K562 (cell line): ENCODE measurements at regions not wholly inside any gene's neighbourhood (a gene's known extent, or its start where the extent isn't known, plus 50 kb on each side); places are given as distances from the start of the nearest gene placed in this dataset.

ENCODE experiments used
- ATAC-seq: fragments of 200-7000 bp; cut with Tn5 transposase; 3 replicates; pipeline ENCODE4 v1.9.1; 2020; ENCODE audit warnings: moderate library complexity
- BruUV-seq: library from RNA; stranded (reverse); fragments of 400-500 nt; replicated peaks from 2 replicates; lab custom pipeline; 2021; lab: Mats Ljungman, UMichigan
- CTCF ChIA-PET: fragments of 300-600 bp; formaldehyde crosslinking; extraction: SDS; loops from one replicate; lab custom pipeline; 2021; ENCODE audit warnings: low intra/inter-chr PET ratio; lab: Yijun Ruan, JAX
- POLR2A ChIA-PET: fragments of 300-600, 350-650 bp; sonication (Branson Sonifier 250); formaldehyde crosslinking; extraction: SDS; loops from one replicate; lab custom pipeline; 2021; ENCODE audit warnings: antibody characterized with exemption, inconsistent platforms; lab: Yijun Ruan, JAX
- DNase-seq, 4 experiments: peaks; one replicate each; pipeline versions ENCODE4 v3.0.0 to v3.0.0-alpha.2; 2011 to 2018; ENCODE audit warnings: low spot score in 3 of 4, mixed read lengths in 3 of 4; ENCODE audit errors: extremely low read depth in 1 of 4
- FAIRE-seq: peaks from 2 replicates; lab custom pipeline; 2011; peaks lifted over from hg19 to GRCh38; lab: Jason Lieb, UNC
- H2AFZ ChIP-seq: 2 replicates; pipeline ENCODE4 v1.6.0; 2011; ENCODE audit warnings: low read depth, low read length, control low read depth, inconsistent platforms
- H3K27ac ChIP-seq: fragments of 200-600 bp; 3 replicates; pipeline ENCODE4 v1.8.0; 2011; ENCODE audit warnings: low read depth, mild to moderate bottlenecking, control low read depth, inconsistent platforms, low read length, moderate library complexity, mixed read lengths; ENCODE audit errors: extremely low read depth
- H3K27me3 ChIP-seq, 2 experiments: fragments of 300-600 bp in 1 of 2; 2 replicates in 1 of 2; 3 replicates in 1 of 2; pipeline versions ENCODE4 v1.6.0 to v1.8.0; 2011; ENCODE audit warnings: inconsistent platforms in 2 of 2, low read length in 2 of 2, mild to moderate bottlenecking in 1 of 2, mixed read lengths in 1 of 2, moderate library complexity in 1 of 2; ENCODE audit not compliant: control insufficient read depth in 2 of 2, insufficient read depth in 2 of 2
- H3K36me3 ChIP-seq: fragments of 300-600 bp; 3 replicates; pipeline ENCODE4 v1.8.0; 2011; ENCODE audit warnings: mild to moderate bottlenecking, low read length, inconsistent platforms; ENCODE audit not compliant: control insufficient read depth, insufficient read depth
- H3K4me1 ChIP-seq, 2 experiments: fragments of 200-600 bp in 1 of 2; replicated peaks in 1 of 2; 2 replicates in 1 of 2; 3 replicates in 1 of 2; pipeline versions ENCODE4 v1.5.1 to v1.8.0; 2011; ENCODE audit warnings: inconsistent platforms in 2 of 2, low read length in 2 of 2, mild to moderate bottlenecking in 1 of 2, mixed read lengths in 1 of 2, moderate library complexity in 1 of 2; ENCODE audit not compliant: control insufficient read depth in 2 of 2, insufficient read depth in 2 of 2
- H3K4me2 ChIP-seq: 2 replicates; pipeline ENCODE4 v1.6.1; 2011; ENCODE audit warnings: low read length, control low read depth, inconsistent platforms, mixed read lengths; ENCODE audit not compliant: insufficient read depth
- H3K4me3 ChIP-seq: fragments of 200-600 bp; sonication (generic), shearing (Covaris generic); 2 replicates; pipeline ENCODE4 v1.5.1; 2016; ENCODE audit warnings: control low read depth, inconsistent platforms
- H3K79me2 ChIP-seq: fragments of 200-600 bp; 3 replicates; pipeline ENCODE4 v1.8.0; 2011; ENCODE audit warnings: low read length, inconsistent platforms; ENCODE audit not compliant: control insufficient read depth, insufficient read depth
- H3K9ac ChIP-seq, 2 experiments: 2 replicates each; pipeline versions ENCODE4 v1.6.0 to v1.6.1; 2011; ENCODE audit warnings: low read depth in 2 of 2, low read length in 2 of 2, control low read depth in 1 of 2, inconsistent platforms in 1 of 2, mild to moderate bottlenecking in 1 of 2, mixed read lengths in 1 of 2; ENCODE audit not compliant: insufficient read depth in 1 of 2
- H3K9me1 ChIP-seq: one replicate; pipeline ENCODE4 v1.6.0; 2011; ENCODE audit warnings: inconsistent platforms, mild to moderate bottlenecking, low read length, moderate library complexity; ENCODE audit not compliant: control insufficient read depth, insufficient read depth
- H3K9me3 ChIP-seq: replicated peaks from 2 replicates; pipeline ENCODE4 v1.5.1; 2011; ENCODE audit warnings: low read depth, low read length, inconsistent platforms; ENCODE audit not compliant: control insufficient read depth, insufficient read depth
- H4K20me1 ChIP-seq: replicated peaks from 2 replicates; pipeline ENCODE4 v1.6.1; 2011; ENCODE audit warnings: low read length, inconsistent platforms, mixed read lengths; ENCODE audit not compliant: control insufficient read depth, insufficient read depth
- ASH1L ChIP-seq: fragments of 450-650 bp; IDR thresholded peaks from 2 replicates; pipeline ENCODE4 v1.6.1; 2018; ENCODE audit warnings: borderline replicate concordance, mild to moderate bottlenecking, low read depth; ENCODE audit not compliant: partially characterized antibody
- DMBX1 ChIP-seq: fragments of 250-450 bp; sonication (Bioruptor Pico); IDR thresholded peaks from 2 replicates; pipeline ENCODE4 v1.8.0; 2022; ENCODE audit warnings: inconsistent platforms, mild to moderate bottlenecking, moderate library complexity, borderline replicate concordance
- HCFC1 ChIP-seq: IDR thresholded peaks from 2 replicates; pipeline ENCODE4 v1.6.1; 2012; ENCODE audit warnings: low read depth, low read length, improper control_type of control experiment
- HOXB6 ChIP-seq: fragments of 250-450 bp; sonication (Bioruptor Pico); IDR thresholded peaks from 2 replicates; pipeline ENCODE4 v1.5.1; 2022; ENCODE audit warnings: mild to moderate bottlenecking, borderline replicate concordance
- KLF16 ChIP-seq: IDR thresholded peaks from 2 replicates; pipeline ENCODE4 v1.6.1; 2016; ENCODE audit warnings: antibody characterized with exemption
- MEIS2 ChIP-seq: fragments of 450-650 bp; IDR thresholded peaks from 2 replicates; pipeline ENCODE4 v1.6.1; 2014; ENCODE audit warnings: mild to moderate bottlenecking; ENCODE audit not compliant: partially characterized antibody
- RBM22 ChIP-seq: fragments of 200-400 bp; formaldehyde crosslinking; IDR thresholded peaks from 2 replicates; pipeline ENCODE4 v1.6.1; 2018; ENCODE audit warnings: low read length, low read depth; ENCODE audit not compliant: poor library complexity, severe bottlenecking
- RNF2 ChIP-seq: sonication (generic); IDR thresholded peaks from 2 replicates; pipeline ENCODE4 v1.6.1; 2016
- SMARCB1 ChIP-seq: IDR thresholded peaks from 2 replicates; pipeline ENCODE4 v1.6.1; 2011; ENCODE audit warnings: improper control_type of control experiment, low read depth; ENCODE audit not compliant: insufficient read length
- TBL1XR1 ChIP-seq, 2 experiments: IDR thresholded peaks; 2 replicates each; pipeline ENCODE4 v1.6.1; 2012; ENCODE audit warnings: improper control_type of control experiment in 2 of 2, low read length in 2 of 2, mild to moderate bottlenecking in 1 of 2
- U2AF1 ChIP-seq: fragments of 200-400 bp; formaldehyde crosslinking; optimal IDR thresholded peaks from 2 replicates; pipeline ENCODE3; 2017; ENCODE audit warnings: mild to moderate bottlenecking, low read depth, low read length, moderate library complexity
- ZBED1 ChIP-seq: IDR thresholded peaks from 2 replicates; pipeline ENCODE4 v1.6.1; 2014
- ZNF253 ChIP-seq: fragments of 250-450 bp; sonication (Bioruptor Pico); conservative IDR thresholded peaks from 2 replicates; pipeline ENCODE4 v1.6.1; 2021; ENCODE audit warnings: mild to moderate bottlenecking
- WGBS: fragments of 100-300 bp; shearing (Covaris generic); methylation state at CpG from one replicate; pipeline ENCODE4 v1.1.6; 2016; ENCODE audit warnings: low coverage, mixed read lengths; ENCODE audit not compliant: insufficient coverage; ENCODE audit errors: missing lambda C conversion rate; 5-methylcytosine and 5-hydroxymethylcytosine counted together
- in situ Hi-C: fragments of 300-500 bp; cut with MboI; formaldehyde crosslinking; loops from 4 replicates; pipeline ENCODE4 v1.15.0; 2018; ENCODE audit warnings: inconsistent platforms, mixed read lengths
- intact Hi-C: fragments of 100-400 bp; cut with micrococcal nuclease; formaldehyde crosslinking; loops from 2 replicates; pipeline ENCODE4 v1.14.2; 2022
- TF ChIP-seq, protein P1 (sequence below): fragments of 250-450 bp; sonication (Bioruptor Pico); IDR thresholded peaks from 2 replicates; pipeline ENCODE4 v1.8.0; 2022; ENCODE audit warnings: moderate library complexity, mild to moderate bottlenecking, inconsistent platforms
- TF ChIP-seq, protein P2 (sequence below): sonication (generic); formaldehyde crosslinking; IDR thresholded peaks from 2 replicates; pipeline ENCODE4 v1.8.0; 2022; ENCODE audit warnings: mild to moderate bottlenecking, missing genetic modification reagents, borderline replicate concordance

DNA sequence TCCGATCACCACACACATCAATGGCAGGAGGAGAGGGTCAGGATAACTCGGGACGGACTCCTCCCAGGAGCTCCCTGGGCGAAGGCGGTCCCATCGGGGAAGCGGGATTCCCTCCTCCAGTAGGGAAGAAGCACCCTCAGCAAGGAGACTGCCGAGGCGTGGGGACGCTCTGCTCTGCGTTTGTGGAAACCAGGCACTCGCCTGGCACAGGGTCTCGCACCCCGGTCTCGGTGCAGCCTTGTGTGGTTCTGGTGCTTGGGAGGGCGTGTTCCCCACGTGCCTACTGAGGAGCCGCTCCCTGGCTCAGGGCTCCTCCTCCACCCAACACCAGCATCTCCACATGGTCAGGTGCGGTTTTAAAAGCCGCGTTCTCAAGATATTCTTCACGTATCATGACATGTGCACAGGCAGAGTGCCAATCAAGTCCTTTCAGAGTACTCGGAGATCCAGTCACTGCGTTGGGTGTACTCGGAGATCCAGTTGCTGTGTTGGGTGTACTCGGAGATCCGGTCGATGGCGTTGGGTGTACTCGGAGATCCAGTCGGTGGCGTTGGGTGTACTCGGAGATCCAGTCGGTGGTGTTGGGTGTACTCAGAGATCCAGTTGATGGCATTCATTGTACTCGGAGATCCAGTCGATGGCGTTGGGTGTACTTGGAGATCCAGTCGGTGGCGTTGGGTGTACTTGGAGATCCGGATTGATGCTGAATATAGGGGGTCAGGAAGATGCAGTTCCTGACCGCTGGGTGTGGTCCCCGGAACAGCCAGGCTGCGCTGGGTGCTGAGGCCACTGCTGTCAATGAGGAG, 117.5 kb downstream of the RTP5 start:
- intact Hi-C loops, result no loop called here
- Histone ChIP-seq H3K9ac (no peak overlapping the region), H3K4me2 (no peak overlapping the region), H3K9me3 (no peaks in the 10 kb centered on the region), H3K27ac (no peak overlapping the region), H4K20me1 (no peaks in the 10 kb centered on the region), H3K36me3 (no peaks in the 10 kb centered on the region), H3K4me3 (no peak overlapping the region), H3K9me1 (no peaks in the 10 kb centered on the region)
- BruUV-seq, result no TSS peak
- no peak for FAIRE-seq
- CTCF ChIA-PET, result no interaction called here
- in situ Hi-C loops, result no loop called here
- 36% methylated on average over 30 of the region's 43 CpGs for WGBS
- no peak for TF ChIP-seq RNF2
- TF ChIP-seq U2AF1, result no peak
- no peak for TF ChIP-seq DMBX1 (CRISPR knock-in tag)
- no peak for TF ChIP-seq KLF16
- TF ChIP-seq, protein P1, sequence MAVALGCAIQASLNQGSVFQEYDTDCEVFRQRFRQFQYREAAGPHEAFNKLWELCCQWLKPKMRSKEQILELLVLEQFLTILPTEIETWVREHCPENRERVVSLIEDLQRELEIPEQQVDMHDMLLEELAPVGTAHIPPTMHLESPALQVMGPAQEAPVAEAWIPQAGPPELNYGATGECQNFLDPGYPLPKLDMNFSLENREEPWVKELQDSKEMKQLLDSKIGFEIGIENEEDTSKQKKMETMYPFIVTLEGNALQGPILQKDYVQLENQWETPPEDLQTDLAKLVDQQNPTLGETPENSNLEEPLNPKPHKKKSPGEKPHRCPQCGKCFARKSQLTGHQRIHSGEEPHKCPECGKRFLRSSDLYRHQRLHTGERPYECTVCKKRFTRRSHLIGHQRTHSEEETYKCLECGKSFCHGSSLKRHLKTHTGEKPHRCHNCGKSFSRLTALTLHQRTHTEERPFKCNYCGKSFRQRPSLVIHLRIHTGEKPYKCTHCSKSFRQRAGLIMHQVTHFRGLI, result no peak
- no peak for TF ChIP-seq TBL1XR1 (IDR thresholded peaks at IDR 0.05; ENCODE audit: low read length in 2 of 2)
- no peak for TF ChIP-seq SMARCB1
- TF ChIP-seq, protein P2, sequence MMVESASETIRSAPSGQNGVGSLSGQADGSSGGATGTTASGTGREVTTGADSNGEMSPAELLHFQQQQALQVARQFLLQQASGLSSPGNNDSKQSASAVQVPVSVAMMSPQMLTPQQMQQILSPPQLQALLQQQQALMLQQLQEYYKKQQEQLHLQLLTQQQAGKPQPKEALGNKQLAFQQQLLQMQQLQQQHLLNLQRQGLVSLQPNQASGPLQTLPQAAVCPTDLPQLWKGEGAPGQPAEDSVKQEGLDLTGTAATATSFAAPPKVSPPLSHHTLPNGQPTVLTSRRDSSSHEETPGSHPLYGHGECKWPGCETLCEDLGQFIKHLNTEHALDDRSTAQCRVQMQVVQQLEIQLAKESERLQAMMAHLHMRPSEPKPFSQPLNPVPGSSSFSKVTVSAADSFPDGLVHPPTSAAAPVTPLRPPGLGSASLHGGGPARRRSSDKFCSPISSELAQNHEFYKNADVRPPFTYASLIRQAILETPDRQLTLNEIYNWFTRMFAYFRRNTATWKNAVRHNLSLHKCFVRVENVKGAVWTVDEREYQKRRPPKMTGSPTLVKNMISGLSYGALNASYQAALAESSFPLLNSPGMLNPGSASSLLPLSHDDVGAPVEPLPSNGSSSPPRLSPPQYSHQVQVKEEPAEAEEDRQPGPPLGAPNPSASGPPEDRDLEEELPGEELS, result no peak
- TF ChIP-seq ZNF253 (CRISPR knock-in tag), result no peak
- no peak for TF ChIP-seq ASH1L
- TF ChIP-seq ZBED1, result no peak
- no peak for TF ChIP-seq RBM22
- no peak for TF ChIP-seq MEIS2
- no peak for TF ChIP-seq HCFC1
- no peak for TF ChIP-seq HOXB6 (CRISPR knock-in tag)
- TF ChIP-seq, all 486 proteins: peak for 0
- Histone ChIP-seq H3K27me3 (peaks cover 0 to 57% of the 10 kb centered on the region in 2 experiments; a peak in 2 of 5 replicates), H3K79me2 (no peaks in the 10 kb centered on the region), H3K4me1 (peaks cover 0 to 17% of the 10 kb centered on the region in 2 experiments; a peak in 3 of 5 replicates), H2AFZ (no peak overlapping the region)
- POLR2A ChIA-PET, result no interaction called here
- ATAC-seq (no peak), DNase-seq (no peak)
